SU-DHL-6 (cell line): ENCODE measurements at regions not wholly inside any gene's neighbourhood (a gene's known extent, or its start where the extent isn't known, plus 50 kb on each side); places are given as distances from the start of the nearest gene placed in this dataset.

Experiments
- CTCF ChIP-seq: fragments of 200-600 bp; sonication (generic); IDR thresholded peaks from one replicate; pipeline ENCODE4 v1.5.1; 2017; ENCODE audit warnings: antibody characterized with exemption, mild to moderate bottlenecking, low read length, moderate library complexity; ENCODE audit not compliant: insufficient read depth, poor library complexity, severe bottlenecking
- EZH2phosphoT487 ChIP-seq: fragments of 200-600 bp; sonication (generic), shearing (Covaris generic); conservative IDR thresholded peaks from 2 replicates; pipeline ENCODE4 v1.6.1; 2018; ENCODE audit warnings: mild to moderate bottlenecking, antibody characterized with exemption, low read length, moderate library complexity, mixed read lengths

GRCh38 chr9:108087781-108088180, 598.2 kb upstream of the KLF4 start:
- TF ChIP-seq CTCF = no peak
- no peak for TF ChIP-seq EZH2phosphoT487
